ENCODE measurements at regions not wholly inside any gene's neighbourhood (a gene's known extent, or its start where the extent isn't known, plus 50 kb on each side); places are given as distances from the start of the nearest gene placed in this dataset.

DNA sequence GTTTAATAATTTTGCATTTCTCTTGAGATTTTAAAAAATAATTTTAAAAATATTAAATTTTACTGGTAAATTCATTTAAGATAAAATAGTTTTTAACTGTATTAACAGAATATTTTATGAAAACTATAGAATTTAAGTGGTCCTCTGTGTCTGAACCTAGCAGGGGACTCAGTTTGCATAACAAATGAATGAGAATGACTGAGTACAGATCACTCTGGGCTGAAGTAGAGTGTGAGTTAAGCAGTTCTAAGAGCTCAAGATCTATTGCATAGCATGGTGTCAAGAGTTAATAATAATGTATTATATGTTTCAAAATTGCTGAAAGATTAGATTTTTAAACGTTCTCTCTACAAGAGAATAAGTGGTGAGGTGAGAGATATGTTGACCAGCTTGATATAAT, 348.3 kb upstream of the SLITRK1 start:
- DNase-seq (ENCODE audit: low read depth, low spot score): no peak

DNA sequence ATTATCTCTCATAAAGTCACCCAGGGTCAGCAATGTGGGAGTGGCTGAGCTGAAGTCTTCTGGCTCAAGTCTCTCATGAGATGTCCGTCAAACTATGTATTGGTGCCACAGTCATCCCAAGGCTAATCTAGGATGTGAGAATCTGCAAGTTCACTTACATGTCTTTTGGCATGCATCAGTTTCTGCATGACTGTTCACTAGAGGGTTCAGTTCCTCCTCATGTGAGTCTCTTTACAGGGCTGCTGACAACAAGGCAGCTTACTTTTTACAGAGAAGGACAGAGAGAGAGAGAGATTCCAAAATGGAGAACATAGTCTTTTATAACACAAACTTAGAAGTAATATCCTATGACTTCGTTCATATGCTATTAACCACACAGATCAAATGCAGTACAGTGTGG, 328.8 kb upstream of the SLITRK1 start:
- no peak for DNase-seq (ENCODE audit: low read depth, low spot score)

- no peak for DNase-seq (ENCODE audit: low read depth, low spot score)
Observed at GRCh38 chr13:84208246-84208910, 326.1 kb upstream of the SLITRK1 start.

- no peak for DNase-seq (ENCODE audit: low read depth, low spot score)
Observed at GRCh38 chr13:84207509-84207908, 325.2 kb upstream of the SLITRK1 start.

GRCh38 chr13:84200971-84201370, 318.7 kb upstream of the SLITRK1 start:
- DNase-seq (ENCODE audit: low read depth, low spot score): no peak

GRCh38 chr13:84192125-84192524, 309.9 kb upstream of the SLITRK1 start:
- no peak for DNase-seq (ENCODE audit: low read depth, low spot score)

DNA sequence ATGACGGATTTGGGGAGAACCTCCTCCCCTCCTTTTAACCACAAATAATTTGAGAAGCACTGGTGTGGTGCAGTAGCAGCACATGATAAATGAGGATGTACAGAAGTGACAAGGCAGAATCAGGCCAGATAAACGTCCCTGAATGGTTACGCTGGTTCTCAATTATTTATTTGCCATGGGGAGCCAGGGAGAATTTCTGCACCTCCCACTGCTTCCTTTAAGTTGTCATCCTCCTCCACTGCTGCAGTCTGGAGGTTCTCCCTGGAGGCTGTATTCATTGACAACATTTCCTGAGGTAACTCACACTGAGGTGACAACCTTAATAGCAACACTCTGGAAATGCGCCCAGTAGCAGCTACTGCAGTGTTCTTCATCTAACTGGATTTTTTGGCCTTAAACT, 308.9 kb upstream of the SLITRK1 start:
- DNase-seq (ENCODE audit: low read depth, low spot score): no peak

DNA sequence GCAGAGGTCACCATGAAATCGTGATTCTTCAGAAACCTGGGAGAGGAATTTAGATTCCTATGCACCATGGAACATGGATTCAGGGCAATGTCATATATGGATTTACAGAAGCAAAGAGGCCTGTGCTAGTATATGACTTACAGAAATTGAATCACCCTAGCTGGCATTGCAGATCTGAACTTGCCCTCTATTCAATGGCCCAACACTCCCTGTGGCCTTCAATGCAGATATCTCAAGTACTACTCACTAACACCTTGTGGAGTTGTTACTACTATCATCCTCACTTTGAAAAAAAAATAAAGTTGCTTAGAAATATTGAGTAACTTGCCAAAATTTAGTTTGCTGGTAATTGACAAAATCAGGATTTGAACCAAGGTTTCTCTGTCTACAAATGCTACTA, 305.4 kb upstream of the SLITRK1 start:
- no peak for DNase-seq (ENCODE audit: low read depth, low spot score)

DNA sequence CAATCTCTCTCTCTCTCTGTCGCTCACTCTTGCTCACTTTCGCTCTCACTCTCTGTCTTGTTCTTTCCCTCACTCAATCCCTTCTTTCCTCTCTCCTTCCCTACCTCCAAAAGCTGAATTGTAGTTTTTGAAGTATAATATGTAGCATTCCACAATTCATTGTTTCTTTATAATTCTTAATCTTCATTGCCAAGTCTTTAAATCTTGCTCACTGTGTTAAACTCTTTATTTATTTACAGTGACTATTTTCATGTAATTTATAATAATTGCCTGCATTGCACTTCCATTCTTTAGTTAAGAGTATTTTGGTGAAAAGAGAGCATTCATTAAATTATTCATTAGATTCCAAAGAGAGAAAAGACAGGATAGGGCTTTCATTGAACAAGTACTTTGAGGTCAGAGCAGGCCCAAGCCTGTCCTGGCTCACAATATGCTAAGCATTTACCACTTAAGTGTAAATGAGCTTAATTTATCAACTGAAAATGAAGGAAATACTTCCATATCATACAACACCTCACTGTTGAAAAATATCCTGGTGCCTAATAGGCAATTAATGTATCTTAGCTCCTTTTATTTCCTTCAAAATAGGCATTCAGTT, 257.4 kb upstream of the SLITRK1 start:
- no peak for DNase-seq (ENCODE audit: low read depth, low spot score)

DNA sequence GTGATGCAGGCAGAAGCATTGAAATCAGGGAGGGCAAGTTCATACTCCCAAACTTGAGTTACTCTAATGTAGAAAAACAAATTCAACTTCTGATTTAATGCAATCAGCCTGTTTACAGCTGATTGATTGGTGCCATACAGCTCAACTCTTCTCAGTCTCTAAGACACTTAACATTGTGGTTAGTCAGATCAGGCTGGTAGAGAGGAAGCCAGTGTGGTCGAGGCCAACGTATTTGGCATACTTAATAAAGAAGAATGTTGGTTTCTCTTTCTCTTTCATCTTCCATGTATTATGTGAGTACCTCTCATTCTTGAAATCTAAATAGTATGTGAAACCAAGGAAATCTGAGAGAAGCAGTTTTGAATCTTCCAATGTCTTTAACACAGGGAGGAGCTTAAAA, 255.0 kb upstream of the SLITRK1 start:
- DNase-seq (ENCODE audit: low read depth, low spot score): no peak

DNA sequence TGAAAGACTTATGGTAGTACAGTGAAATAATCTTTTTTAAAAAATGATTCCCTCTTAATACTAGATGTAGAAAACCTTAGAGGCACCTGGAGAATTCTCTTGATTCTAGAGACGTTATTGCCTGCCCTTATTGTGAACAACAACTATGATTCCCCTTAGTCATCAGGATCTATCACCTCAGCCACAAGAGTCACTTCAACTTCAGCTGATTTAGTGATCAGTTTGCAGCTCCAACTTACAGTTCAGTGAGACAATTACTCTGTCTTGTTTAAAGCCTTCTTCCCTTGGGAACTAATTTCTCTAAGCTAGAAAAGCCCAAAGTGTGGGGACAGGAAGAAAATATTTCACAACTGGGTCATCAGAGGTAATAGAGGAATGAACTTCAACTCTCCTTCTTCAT, 254.3 kb upstream of the SLITRK1 start:
- DNase-seq (ENCODE audit: low read depth, low spot score): no peak

GRCh38 chr13:84132491-84132890, 250.2 kb upstream of the SLITRK1 start:
- no peak for DNase-seq (ENCODE audit: low read depth, low spot score)

DNA sequence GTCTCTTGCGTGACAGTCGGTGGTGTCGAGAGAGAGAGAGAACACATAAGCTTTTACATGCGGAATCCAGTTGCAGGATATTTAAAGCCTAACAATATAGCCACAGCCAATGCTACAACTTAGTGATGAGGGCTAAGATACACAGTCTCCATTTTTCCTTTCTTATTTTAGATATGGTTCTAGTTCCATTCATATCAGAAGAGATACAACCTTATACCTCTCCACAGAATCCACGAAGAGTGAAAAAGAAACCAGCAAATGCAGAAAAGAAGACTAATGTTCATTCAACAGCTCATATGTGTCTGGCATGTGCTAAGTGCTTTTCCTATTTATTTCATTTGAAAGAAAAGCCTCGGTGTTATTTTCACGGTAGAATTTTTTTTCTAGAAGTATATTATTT, 249.0 kb upstream of the SLITRK1 start:
- no peak for DNase-seq (ENCODE audit: low read depth, low spot score)

DNA sequence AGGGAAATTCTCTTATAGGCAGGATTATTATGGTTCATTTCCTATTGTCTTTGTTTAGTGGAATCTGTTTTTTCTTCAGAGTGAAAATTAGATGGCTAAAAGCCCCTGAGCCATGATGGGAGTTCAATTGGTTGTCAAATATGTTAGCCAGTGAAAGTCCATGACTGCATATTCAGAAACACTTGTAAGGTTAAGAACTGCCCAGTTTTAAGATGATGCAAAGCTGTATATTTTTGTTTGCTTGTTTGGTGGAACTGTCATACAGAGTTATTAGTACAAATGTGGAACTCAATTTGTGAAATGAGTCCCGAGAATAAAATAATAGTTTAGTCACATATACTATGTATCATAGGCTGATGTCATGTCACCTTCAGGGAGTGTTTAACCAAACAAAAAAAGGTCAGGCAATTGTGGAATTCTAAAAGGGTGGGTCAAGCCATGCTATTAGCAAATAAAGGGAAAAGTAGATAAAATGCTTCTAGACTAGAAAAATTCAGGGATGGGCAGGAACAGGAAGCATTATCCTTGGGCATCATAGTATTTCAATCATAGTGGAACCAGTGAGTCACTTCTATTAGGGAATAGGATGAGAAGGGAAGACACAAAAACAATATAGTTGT, 248.3 kb upstream of the SLITRK1 start:
- DNase-seq (ENCODE audit: low read depth, low spot score): no peak

- no peak for DNase-seq (ENCODE audit: low read depth, low spot score)
Observed at GRCh38 chr13:84129966-84130365, 247.7 kb upstream of the SLITRK1 start.

DNA sequence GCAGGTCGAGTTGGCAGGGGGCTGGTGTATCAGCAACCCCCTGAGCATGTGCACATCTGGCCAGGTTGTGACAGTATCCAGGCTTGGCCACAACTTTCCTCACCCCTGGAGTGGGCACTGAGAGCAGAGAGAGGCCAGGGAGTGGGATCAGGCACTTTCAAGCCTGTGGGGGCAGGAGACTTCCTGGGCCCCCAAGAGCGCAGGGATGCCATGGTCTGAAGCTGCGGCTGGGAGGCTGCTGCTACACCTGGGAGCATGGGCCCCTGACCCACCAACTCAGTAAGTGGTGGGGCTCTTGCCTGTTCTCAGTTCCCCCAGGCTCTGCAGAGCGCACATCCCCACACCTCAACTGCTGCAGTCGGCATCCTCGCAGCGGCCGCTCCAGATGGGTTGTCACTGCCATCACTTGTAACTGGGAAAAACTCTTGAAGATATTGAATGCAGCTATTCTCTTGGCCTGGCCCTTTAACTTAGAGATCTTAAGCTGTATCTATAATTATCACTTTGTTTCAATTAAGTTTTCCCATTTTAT, 245.4 kb upstream of the SLITRK1 start:
- no peak for DNase-seq (ENCODE audit: low read depth, low spot score)

DNA sequence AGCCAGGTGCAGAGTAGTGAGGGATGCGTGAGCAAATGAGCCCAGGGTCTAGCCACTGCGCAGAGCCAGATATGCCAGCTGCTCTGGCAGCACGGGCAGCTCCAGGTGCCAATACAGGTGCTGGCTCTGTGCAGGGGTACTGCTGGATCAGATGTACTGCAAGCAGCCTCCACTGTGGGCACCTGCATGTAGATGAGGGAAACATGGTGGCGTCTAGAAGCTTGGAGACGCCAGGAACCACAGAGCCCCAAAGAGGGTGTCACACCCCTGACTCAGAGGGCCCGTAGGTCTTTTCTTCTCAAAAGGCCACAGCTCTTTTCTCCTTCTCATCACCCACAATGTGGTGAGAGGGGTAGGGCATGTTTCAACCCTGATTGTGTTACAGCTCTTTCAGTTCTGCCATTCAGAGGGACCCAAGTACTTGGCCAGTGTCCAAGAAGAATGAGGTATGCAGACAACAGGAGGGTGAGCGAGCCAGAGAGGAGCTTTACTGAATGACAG, 244.4 kb upstream of the SLITRK1 start:
- no peak for DNase-seq (ENCODE audit: low read depth, low spot score)

DNA sequence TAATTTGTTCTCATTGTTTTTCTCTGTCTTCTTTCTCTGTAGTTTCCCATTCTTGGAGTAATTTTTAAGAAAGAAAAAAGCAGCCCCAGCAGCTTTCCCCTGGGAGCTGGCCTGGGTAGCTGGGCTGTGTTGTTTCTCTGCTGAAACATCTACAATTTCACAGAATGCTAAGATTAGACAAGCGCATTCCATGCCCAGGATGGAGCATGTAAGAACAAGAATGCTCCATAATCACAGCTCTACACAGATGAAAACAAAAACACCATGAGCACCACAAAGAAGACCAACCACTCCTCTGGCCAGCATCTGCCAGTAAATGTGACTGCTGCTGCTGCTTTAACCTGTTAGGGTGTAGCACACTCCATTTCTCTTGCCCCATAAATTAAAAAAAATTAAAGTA, 239.2 kb upstream of the SLITRK1 start:
- no peak for DNase-seq (ENCODE audit: low read depth, low spot score)

DNA sequence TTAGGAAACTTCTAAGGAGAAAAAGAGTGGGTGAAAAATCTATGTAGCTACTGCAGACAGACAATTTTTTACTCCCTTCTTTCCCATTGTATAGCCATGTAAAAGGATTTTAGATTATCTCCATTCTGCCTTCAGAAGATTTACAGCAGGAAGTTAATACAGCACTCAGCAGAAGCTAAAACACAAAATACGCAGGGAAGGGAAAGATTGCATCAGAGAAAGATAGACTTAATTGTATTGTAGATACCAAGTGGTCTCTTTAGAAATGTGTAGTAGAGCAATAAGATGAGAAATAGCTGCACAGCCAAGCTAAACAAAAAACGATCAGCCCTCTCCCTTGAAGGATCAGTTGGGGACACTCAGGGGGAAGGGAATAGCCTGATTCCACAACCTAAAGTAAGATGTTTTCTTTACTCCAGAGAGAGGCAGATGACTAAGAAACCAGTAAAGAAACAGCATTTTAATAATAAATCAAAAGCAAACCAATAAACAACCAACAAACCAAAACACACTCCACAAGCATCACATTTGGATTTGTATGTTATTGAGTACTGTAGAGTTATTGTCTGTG, 236.7 kb upstream of the SLITRK1 start:
- no peak for DNase-seq (ENCODE audit: low read depth, low spot score)

GRCh38 chr13:84098273-84098672, 216.0 kb upstream of the SLITRK1 start:
- no peak for DNase-seq (ENCODE audit: low read depth, low spot score)

DNA sequence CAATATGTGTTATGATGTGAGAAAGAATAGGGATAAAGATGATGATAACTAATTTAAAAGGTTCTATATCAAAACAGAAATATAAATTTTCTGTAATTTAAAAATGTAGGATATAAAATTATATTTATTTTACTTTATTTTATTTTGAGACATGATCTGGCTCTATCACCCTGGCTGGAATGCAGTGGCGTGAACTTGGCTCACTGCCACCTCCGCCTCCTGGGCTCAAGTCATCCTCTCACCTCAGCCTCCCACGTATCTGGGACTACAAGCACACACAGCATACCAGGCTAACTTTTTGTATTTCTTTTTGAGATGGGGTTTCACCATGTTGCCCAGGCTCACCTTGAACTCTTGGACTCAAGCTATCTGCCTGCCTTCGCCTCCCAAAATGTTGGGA, 214.9 kb upstream of the SLITRK1 start:
- DNase-seq (ENCODE audit: low read depth, low spot score): no peak

- no peak for DNase-seq (ENCODE audit: low read depth, low spot score)
Observed at GRCh38 chr13:84096216-84096615, 213.9 kb upstream of the SLITRK1 start.

DNA sequence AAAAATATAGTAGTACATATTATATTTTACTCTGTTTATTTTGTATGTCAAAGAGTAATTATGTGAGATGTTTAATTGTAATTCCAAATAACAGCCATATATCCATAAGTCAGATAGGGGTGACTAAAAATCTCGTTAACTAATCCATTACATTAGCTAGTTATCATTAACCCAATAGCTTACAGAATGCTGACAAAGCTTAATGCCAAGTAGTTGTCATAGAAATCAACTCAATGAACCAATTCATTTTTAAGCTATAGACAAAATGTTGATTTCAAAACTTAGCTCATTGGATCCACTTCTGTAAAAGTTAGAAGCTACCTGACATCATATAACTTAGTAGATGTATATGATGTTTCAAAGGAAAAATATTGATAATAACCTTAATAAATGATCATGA, 206.7 kb upstream of the SLITRK1 start:
- no peak for DNase-seq (ENCODE audit: low read depth, low spot score)
